H9 (cell line): ENCODE measurements at regions not wholly inside any gene's neighbourhood (a gene's known extent, or its start where the extent isn't known, plus 50 kb on each side); places are given as distances from the start of the nearest gene placed in this dataset.

Source experiments
- DNase-seq: peaks from one replicate; pipeline ENCODE4 v3.0.0-alpha.2; 2017
- H2AFZ ChIP-seq: one replicate; pipeline ENCODE4 v1.6.1; 2013; ENCODE audit warnings: mild to moderate bottlenecking, low read length, control low read depth, moderate library complexity
- H2AK5ac ChIP-seq: 2 replicates; pipeline ENCODE4 v1.6.1; 2013; ENCODE audit warnings: low read length, control low read depth, mixed read lengths; ENCODE audit not compliant: insufficient read length
- H2BK120ac ChIP-seq: one replicate; pipeline ENCODE4 v1.6.1; 2013; ENCODE audit warnings: low read depth, mild to moderate bottlenecking, low read length, control low read depth, inconsistent platforms; ENCODE audit not compliant: poor library complexity, severe bottlenecking
- H2BK12ac ChIP-seq: 2 replicates; pipeline ENCODE4 v1.6.1; 2013; ENCODE audit warnings: low read length, control low read depth, mixed read lengths, low read depth; ENCODE audit not compliant: insufficient read length
- H2BK15ac ChIP-seq: 2 replicates; pipeline ENCODE4 v1.6.1; 2013; ENCODE audit warnings: low read depth, low read length, control low read depth
- H2BK20ac ChIP-seq: one replicate; pipeline ENCODE4 v1.6.1; 2013; ENCODE audit warnings: low read depth, mild to moderate bottlenecking, low read length, control low read depth, inconsistent platforms; ENCODE audit not compliant: poor library complexity, severe bottlenecking
- H2BK5ac ChIP-seq: 2 replicates; pipeline ENCODE4 v1.6.1; 2013; ENCODE audit warnings: low read length, control low read depth, mixed read lengths; ENCODE audit not compliant: insufficient read length
- H3K14ac ChIP-seq: 2 replicates; pipeline ENCODE4 v1.6.1; 2013; ENCODE audit warnings: low read length, control low read depth; ENCODE audit not compliant: insufficient read depth
- H3K18ac ChIP-seq: 2 replicates; pipeline ENCODE4 v1.6.1; 2013; ENCODE audit warnings: low read depth, mild to moderate bottlenecking, mixed read lengths, low read length, control low read depth; ENCODE audit not compliant: insufficient read length
- H3K23ac ChIP-seq: 2 replicates; pipeline ENCODE4 v1.6.1; 2013; ENCODE audit warnings: low read length, control low read depth, mixed read lengths, low read depth; ENCODE audit not compliant: insufficient read length
- H3K23me2 ChIP-seq: 2 replicates; pipeline ENCODE4 v1.6.1; 2013; ENCODE audit warnings: low read depth, mild to moderate bottlenecking, mixed read lengths, low read length, control low read depth; ENCODE audit not compliant: insufficient read length, poor library complexity, severe bottlenecking
- H3K27ac ChIP-seq: 2 replicates; pipeline ENCODE4 v1.5.1; 2013; ENCODE audit warnings: low read length, control low read depth, mixed read lengths, low read depth; ENCODE audit not compliant: insufficient read length
- H3K27me3 ChIP-seq: 2 replicates; pipeline ENCODE4 v1.6.1; 2013; ENCODE audit warnings: low read length, control low read depth, inconsistent platforms; ENCODE audit not compliant: insufficient read depth
- H3K4ac ChIP-seq: 2 replicates; pipeline ENCODE4 v1.6.1; 2013; ENCODE audit warnings: low read depth, mild to moderate bottlenecking, control low read depth, inconsistent platforms, low read length, moderate library complexity
- H3K4me1 ChIP-seq: 2 replicates; pipeline ENCODE4 v1.6.1; 2013; ENCODE audit warnings: low read length, control low read depth, inconsistent platforms; ENCODE audit not compliant: insufficient read depth
- H3K4me2 ChIP-seq: 2 replicates; pipeline ENCODE4 v1.6.1; 2013; ENCODE audit warnings: low read length, control low read depth, mixed read lengths; ENCODE audit not compliant: insufficient read length, insufficient read depth
- H3K56ac ChIP-seq: 2 replicates; pipeline ENCODE4 v1.6.1; 2013; ENCODE audit warnings: low read depth, mild to moderate bottlenecking, mixed read lengths, low read length, control low read depth; ENCODE audit not compliant: insufficient read length
- H3K79me1 ChIP-seq: 2 replicates; pipeline ENCODE4 v1.6.1; 2013; ENCODE audit warnings: low read depth, mild to moderate bottlenecking, moderate library complexity, low read length, control low read depth, inconsistent platforms; ENCODE audit not compliant: insufficient read depth, poor library complexity, severe bottlenecking
- H3K79me2 ChIP-seq: 2 replicates; pipeline ENCODE4 v1.6.1; 2013; ENCODE audit warnings: low read length, control low read depth, inconsistent platforms; ENCODE audit not compliant: insufficient read depth
- H3K9ac ChIP-seq: 2 replicates; pipeline ENCODE4 v1.6.1; 2013; ENCODE audit warnings: low read length, control low read depth, mixed read lengths; ENCODE audit not compliant: insufficient read length; ENCODE audit errors: extremely low read depth
- H3K9me3 ChIP-seq: one replicate; pipeline ENCODE4 v1.6.1; 2013; ENCODE audit warnings: low read depth, low read length, inconsistent platforms; ENCODE audit not compliant: control insufficient read depth
- H3T11ph ChIP-seq: one replicate; pipeline ENCODE4 v1.6.1; 2013; ENCODE audit warnings: mild to moderate bottlenecking, low read length, control low read depth, inconsistent platforms
- H4K20me1 ChIP-seq: one replicate; pipeline ENCODE4 v1.6.1; 2013; ENCODE audit not compliant: control insufficient read depth, insufficient read length, insufficient read depth
- H4K5ac ChIP-seq: 2 replicates; pipeline ENCODE4 v1.6.1; 2013; ENCODE audit warnings: low read depth, mild to moderate bottlenecking, mixed read lengths, low read length, control low read depth; ENCODE audit not compliant: insufficient read length
- H4K8ac ChIP-seq: replicated peaks from 2 replicates; pipeline ENCODE4 v1.6.1; 2013; ENCODE audit warnings: low read length, control low read depth, mixed read lengths, low read depth; ENCODE audit not compliant: insufficient read length
- H4K91ac ChIP-seq: 2 replicates; pipeline ENCODE4 v1.6.1; 2013; ENCODE audit warnings: low read depth, mild to moderate bottlenecking, moderate library complexity, mixed read lengths, low read length, control low read depth; ENCODE audit not compliant: insufficient read length
- H3K27ac Mint-ChIP-seq, 3 experiments: 2 replicates in 2 of 3; 3 replicates in 1 of 3; pipeline ENCODE4 v1.8.0; 2020 to 2021; ENCODE audit warnings: mixed read lengths in 3 of 3, mild to moderate bottlenecking in 1 of 3, moderate library complexity in 1 of 3
- H3K27me3 Mint-ChIP-seq: 2 replicates; pipeline ENCODE4 v1.8.0; 2021; ENCODE audit warnings: low read depth, mild to moderate bottlenecking, moderate library complexity, mixed read lengths
- H3K36me3 Mint-ChIP-seq, 3 experiments: 2 replicates in 2 of 3; 3 replicates in 1 of 3; pipeline ENCODE4 v1.8.0; 2020 to 2021; ENCODE audit warnings: low read depth in 3 of 3, mixed read lengths in 3 of 3; ENCODE audit not compliant: insufficient read depth in 1 of 3
- H3K4me1 Mint-ChIP-seq, 2 experiments: 2 replicates each; pipeline ENCODE4 v1.8.0; 2020; ENCODE audit warnings: mixed read lengths in 2 of 2
- H3K4me3 Mint-ChIP-seq, 2 experiments: 2 replicates in 1 of 2; 3 replicates in 1 of 2; pipeline ENCODE4 v1.8.0; 2020 to 2021; ENCODE audit warnings: mild to moderate bottlenecking in 2 of 2, mixed read lengths in 2 of 2, moderate library complexity in 1 of 2
- H3K9me3 Mint-ChIP-seq, 2 experiments: 2 replicates in 1 of 2; 3 replicates in 1 of 2; pipeline ENCODE4 v1.8.0; 2020; ENCODE audit warnings: mild to moderate bottlenecking in 2 of 2, mixed read lengths in 2 of 2, moderate library complexity in 1 of 2
- CTCF ChIP-seq: fragments of 200-600 bp; sonication (generic); conservative IDR thresholded peaks from 3 replicates; pipeline ENCODE4 v1.8.0; 2021; ENCODE audit warnings: antibody characterized with exemption, mild to moderate bottlenecking
- WGBS: extraction: QIAGEN DNeasy Blood & Tissue Kit; methylation state at CpG from one replicate; pipeline ENCODE4 v1.1.7; 2013; ENCODE audit warnings: missing lambda C conversion rate, low lambda C conversion rate, mixed read lengths; ENCODE audit not compliant: insufficient read length; ENCODE audit errors: extremely low coverage; 5-methylcytosine and 5-hydroxymethylcytosine counted together

DNA sequence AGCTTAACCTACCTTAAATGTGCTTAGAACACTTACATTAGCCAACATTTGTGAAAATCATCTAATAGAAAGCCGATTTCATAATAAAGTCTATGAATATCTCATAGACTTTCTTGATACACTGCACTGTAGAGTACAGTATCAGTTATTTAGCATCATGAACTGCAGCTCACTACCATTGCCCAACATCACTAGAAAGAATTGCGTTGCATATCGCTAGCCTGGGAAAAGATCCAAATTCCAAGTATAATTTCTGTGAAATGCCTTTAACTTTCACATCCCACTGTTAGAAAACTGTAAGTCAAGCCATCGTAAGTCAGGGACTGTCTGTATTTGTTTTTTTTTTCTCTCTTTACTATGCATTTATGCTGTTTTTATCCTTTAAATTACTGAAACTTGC, 918.6 kb upstream of the PABPC4L start:
- Mint-ChIP-seq H3K9me3 (no peaks in the 10 kb centered on the region; a peak in 1 of 5 replicates), H3K4me3 (no peak overlapping the region), H3K27ac (no peak overlapping the region), H3K4me1 (peaks cover 8 to 10% of the 10 kb centered on the region in 2 experiments; a peak in 2 of 4 replicates), H3K36me3 (no peaks in the 10 kb centered on the region), H3K27me3 (no peaks in the 10 kb centered on the region)
- no peak overlapping the region for H2AK5ac ChIP-seq
- H3K4me1 ChIP-seq: no peaks in the 10 kb centered on the region
- no peak overlapping the region for H3K14ac ChIP-seq
- H3K79me2 ChIP-seq: no peaks in the 10 kb centered on the region
- no peaks in the 10 kb centered on the region for H3K27me3 ChIP-seq
- no peaks in the 10 kb centered on the region for H3K23me2 ChIP-seq
- no peak overlapping the region for H3K27ac ChIP-seq
- no peaks in the 10 kb centered on the region for H4K20me1 ChIP-seq
- no peak overlapping the region for H3K4me2 ChIP-seq
- H2BK120ac ChIP-seq: no peak overlapping the region
- no peak for DNase-seq
- no peaks in the 10 kb centered on the region for H3K9me3 ChIP-seq
- H2BK5ac ChIP-seq: no peak overlapping the region
- no peak overlapping the region for H2AFZ ChIP-seq
- H4K5ac ChIP-seq: no peak overlapping the region
- H2BK15ac ChIP-seq: no peak overlapping the region
- no peak for TF ChIP-seq CTCF
- H3K56ac ChIP-seq: no peak overlapping the region
- H4K8ac ChIP-seq: no peak overlapping the region
- H3K9ac ChIP-seq: no peak overlapping the region
- H3K23ac ChIP-seq: no peak overlapping the region
- no peak overlapping the region for H4K91ac ChIP-seq
- H2BK20ac ChIP-seq: no peak overlapping the region
- H3K18ac ChIP-seq: no peak overlapping the region
- no peak overlapping the region for H2BK12ac ChIP-seq
- WGBS: no CpG with 5 or more reads among the region's 4 CpGs
- H3K4ac ChIP-seq: no peak overlapping the region
- no peak overlapping the region for H3T11ph ChIP-seq
- H3K79me1 ChIP-seq: no peaks in the 10 kb centered on the region
